ENCODE measurements at regions not wholly inside any gene's neighbourhood (a gene's known extent, or its start where the extent isn't known, plus 50 kb on each side); places are given as distances from the start of the nearest gene placed in this dataset.
A peak's percentile ranks its signal among the peaks of the same experiment; 100 is the strongest.

- H3K27me3 ChIP-seq (ENCODE audit: control insufficient read depth, insufficient read depth, low read length), result no peaks in the 10 kb centered on the region
- DNase-seq (ENCODE audit: low read depth), result no peak
- no peak overlapping the region for H3K4me3 ChIP-seq (ENCODE audit: low read depth, low read length)
- no peak for TF ChIP-seq CTCF (IDR thresholded peaks at IDR 0.05; ENCODE audit: insufficient read depth, low read length, poor library complexity, severe bottlenecking)
- peaks cover 1% of the 10 kb centered on the region for H3K36me3 ChIP-seq (ENCODE audit: control insufficient read depth, insufficient read depth, low read length)
Measured at GRCh38 chr12:124446364-124446763, 121.0 kb downstream of the NCOR2 start.

GRCh38 chr12:124445826-124446225 is 121.6 kb downstream of the NCOR2 start:
- Histone ChIP-seq H3K27me3 (ENCODE audit: control insufficient read depth, insufficient read depth, low read length) (no peaks in the 10 kb centered on the region), H3K4me3 (ENCODE audit: low read depth, low read length) (no peak overlapping the region), H3K36me3 (ENCODE audit: control insufficient read depth, insufficient read depth, low read length) (peaks cover 1% of the 10 kb centered on the region)
- no peak for TF ChIP-seq CTCF (IDR thresholded peaks at IDR 0.05; ENCODE audit: insufficient read depth, low read length, poor library complexity, severe bottlenecking)
- no peak for DNase-seq (ENCODE audit: low read depth)

GRCh38 chr12:124445121-124445718 is 122.2 kb downstream of the NCOR2 start:
- peaks cover 1% of the 10 kb centered on the region for H3K36me3 ChIP-seq (ENCODE audit: control insufficient read depth, insufficient read depth, low read length)
- H3K27me3 ChIP-seq (ENCODE audit: control insufficient read depth, insufficient read depth, low read length), result no peaks in the 10 kb centered on the region
- no peak for DNase-seq (ENCODE audit: low read depth)
- no peak overlapping the region for H3K4me3 ChIP-seq (ENCODE audit: low read depth, low read length)
- TF ChIP-seq CTCF (IDR thresholded peaks at IDR 0.05; ENCODE audit: insufficient read depth, low read length, poor library complexity, severe bottlenecking), result peak; percentile 46

GRCh38 chr12:124443931-124444712 is 123.3 kb downstream of the NCOR2 start:
- DNase-seq (ENCODE audit: low read depth), result no peak
- Histone ChIP-seq H3K4me3 (ENCODE audit: low read depth, low read length) (no peak overlapping the region), H3K36me3 (ENCODE audit: control insufficient read depth, insufficient read depth, low read length) (peaks cover 1% of the 10 kb centered on the region), H3K27me3 (ENCODE audit: control insufficient read depth, insufficient read depth, low read length) (no peaks in the 10 kb centered on the region)
- no peak for TF ChIP-seq CTCF (IDR thresholded peaks at IDR 0.05; ENCODE audit: insufficient read depth, low read length, poor library complexity, severe bottlenecking)

- no peak overlapping the region for H3K4me3 ChIP-seq (ENCODE audit: low read depth, low read length)
- no peaks in the 10 kb centered on the region for H3K27me3 ChIP-seq (ENCODE audit: control insufficient read depth, insufficient read depth, low read length)
- no peak for TF ChIP-seq CTCF (IDR thresholded peaks at IDR 0.05; ENCODE audit: insufficient read depth, low read length, poor library complexity, severe bottlenecking)
- DNase-seq (ENCODE audit: low read depth), result no peak
- H3K36me3 ChIP-seq (ENCODE audit: control insufficient read depth, insufficient read depth, low read length), result peaks cover 1% of the 10 kb centered on the region
Measured at GRCh38 chr12:124442772-124443445, 124.5 kb downstream of the NCOR2 start.

All from kidney epithelial cell (primary cell).